Adrenal gland (tissue), 9 donors: ENCODE measurements at regions not wholly inside any gene's neighbourhood (a gene's known extent, or its start where the extent isn't known, plus 50 kb on each side); places are given as distances from the start of the nearest gene placed in this dataset.

Experiments used
- DNase-seq, 7 donors: peaks; one replicate each; pipeline ENCODE4 v3.0.0-alpha.2; 2019 to 2020
- H3K27ac ChIP-seq, 5 donors: fragments of 200-600 bp; sonication (generic) in 4 of 5; 1 replicate in 3 of 5; 2 replicates in 2 of 5; pipeline versions ENCODE4 v1.5.1 to v1.8.0; 2016 to 2020; ENCODE audit warnings: mild to moderate bottlenecking in 1 of 5
- H3K27me3 ChIP-seq: fragments of 200-600 bp; 2 replicates; pipeline ENCODE4 v1.8.0; 2021
- H3K36me3 ChIP-seq, 2 donors: fragments of 200-600 bp; replicated peaks in 1 of 2; 1 replicate in 1 of 2; 2 replicates in 1 of 2; pipeline versions ENCODE4 v1.5.1 to v1.8.0; 2018 to 2022
- H3K4me1 ChIP-seq, 2 donors: fragments of 200-600 bp; replicated peaks in 1 of 2; 1 replicate in 1 of 2; 2 replicates in 1 of 2; pipeline versions ENCODE4 v1.5.1 to v1.8.0; 2018 to 2021
- H3K4me3 ChIP-seq, 4 donors: fragments of 200-600 bp; sonication (generic) in 3 of 4; one replicate each; pipeline ENCODE4 v1.5.1; 2016 to 2018
- H3K9me3 ChIP-seq, 3 donors: fragments of 200-600 bp; sonication (generic) in 1 of 3; replicated peaks in 1 of 3; 1 replicate in 2 of 3; 2 replicates in 1 of 3; pipeline versions ENCODE4 v1.5.1 to v1.8.0; 2016 to 2021
- POLR2A ChIP-seq, 2 donors: fragments of 450-650 bp; IDR thresholded peaks; one replicate each; pipeline ENCODE4 v1.6.1; 2017; ENCODE audit warnings: antibody characterized with exemption in 2 of 2, mild to moderate bottlenecking in 2 of 2, moderate library complexity in 1 of 2
- WGBS, 4 donors: extraction: QIAGEN DNeasy Blood & Tissue Kit in 2 of 4; methylation state at CpG; one replicate each; pipeline versions ENCODE4 v1.1.5 to v1.1.7; 2013 to 2017; 5-methylcytosine and 5-hydroxymethylcytosine counted together
- intact Hi-C, 2 donors: fragments of 100-400 bp; cut with DNase I; formaldehyde crosslinking; loops; one replicate each; pipeline versions ENCODE4 v1.14.1 to v1.15.0; 2022 to 2023
- TF ChIP-seq, protein P1 (sequence below), 6 experiments: fragments of 450-650 bp in 4 of 6; fragments of 200-600 bp in 2 of 6; sonication (generic) in 1 of 6; IDR thresholded peaks; 1 replicate in 5 of 6; 2 replicates in 1 of 6; pipeline versions ENCODE4 v1.5.1 to v1.8.0; 2016 to 2021; ENCODE audit warnings: antibody characterized with exemption in 6 of 6, mild to moderate bottlenecking in 2 of 6, moderate library complexity in 1 of 6
- donor health status: healthy with polysubstance abuse.
- donor health status: Bipolar disorder and iron deficiency.
- donor health status: DM: yes; HTN: yes; CAD: no.
- donor health status: DM: no; HTN: no; CAD: no.
- donor health status: DM: no; HTN: no; CAD: no.

GRCh38 chr14:100979780-100980179, 76.3 kb upstream of the RTL1 start:
- intact Hi-C loops = no loop called here
- TF ChIP-seq, protein P1, sequence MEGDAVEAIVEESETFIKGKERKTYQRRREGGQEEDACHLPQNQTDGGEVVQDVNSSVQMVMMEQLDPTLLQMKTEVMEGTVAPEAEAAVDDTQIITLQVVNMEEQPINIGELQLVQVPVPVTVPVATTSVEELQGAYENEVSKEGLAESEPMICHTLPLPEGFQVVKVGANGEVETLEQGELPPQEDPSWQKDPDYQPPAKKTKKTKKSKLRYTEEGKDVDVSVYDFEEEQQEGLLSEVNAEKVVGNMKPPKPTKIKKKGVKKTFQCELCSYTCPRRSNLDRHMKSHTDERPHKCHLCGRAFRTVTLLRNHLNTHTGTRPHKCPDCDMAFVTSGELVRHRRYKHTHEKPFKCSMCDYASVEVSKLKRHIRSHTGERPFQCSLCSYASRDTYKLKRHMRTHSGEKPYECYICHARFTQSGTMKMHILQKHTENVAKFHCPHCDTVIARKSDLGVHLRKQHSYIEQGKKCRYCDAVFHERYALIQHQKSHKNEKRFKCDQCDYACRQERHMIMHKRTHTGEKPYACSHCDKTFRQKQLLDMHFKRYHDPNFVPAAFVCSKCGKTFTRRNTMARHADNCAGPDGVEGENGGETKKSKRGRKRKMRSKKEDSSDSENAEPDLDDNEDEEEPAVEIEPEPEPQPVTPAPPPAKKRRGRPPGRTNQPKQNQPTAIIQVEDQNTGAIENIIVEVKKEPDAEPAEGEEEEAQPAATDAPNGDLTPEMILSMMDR (IDR thresholded peaks at IDR 0.05) = no peak
- TF ChIP-seq POLR2A (IDR thresholded peaks at IDR 0.05) = no peak
- WGBS, 4 donors = 68 to 87% (median 73%) methylated on average over 3 of the region's 3 CpGs

GRCh38 chr14:100980823-100981222, 77.3 kb upstream of the RTL1 start:
- DNase-seq = no peak
- Histone ChIP-seq H3K9me3 (no peaks in the 10 kb centered on the region), H3K4me1 (no peaks in the 10 kb centered on the region), H3K36me3 (peaks cover 0 to 19% of the 10 kb centered on the region in 2 donors), H3K4me3 (no peak overlapping the region), H3K27ac (no peak overlapping the region), H3K27me3 (no peaks in the 10 kb centered on the region)
- intact Hi-C loops = no loop called here
- TF ChIP-seq POLR2A (IDR thresholded peaks at IDR 0.05) = no peak
- TF ChIP-seq, protein P1 (IDR thresholded peaks at IDR 0.05) = no peak
- WGBS, 4 donors = 63 to 81% (median 76%) methylated on average over 3 of the region's 3 CpGs

More at GRCh38 chr14:100979780-100980179, 76.3 kb upstream of the RTL1 start:
- H3K36me3 ChIP-seq = peaks cover 0 to 17% of the 10 kb centered on the region in 2 donors
- no peaks in the 10 kb centered on the region for H3K9me3 ChIP-seq
- no peak for DNase-seq
- H3K4me1 ChIP-seq = no peaks in the 10 kb centered on the region
- H3K27me3 ChIP-seq = no peaks in the 10 kb centered on the region
- H3K27ac ChIP-seq = no peak overlapping the region
- no peak overlapping the region for H3K4me3 ChIP-seq

DNA sequence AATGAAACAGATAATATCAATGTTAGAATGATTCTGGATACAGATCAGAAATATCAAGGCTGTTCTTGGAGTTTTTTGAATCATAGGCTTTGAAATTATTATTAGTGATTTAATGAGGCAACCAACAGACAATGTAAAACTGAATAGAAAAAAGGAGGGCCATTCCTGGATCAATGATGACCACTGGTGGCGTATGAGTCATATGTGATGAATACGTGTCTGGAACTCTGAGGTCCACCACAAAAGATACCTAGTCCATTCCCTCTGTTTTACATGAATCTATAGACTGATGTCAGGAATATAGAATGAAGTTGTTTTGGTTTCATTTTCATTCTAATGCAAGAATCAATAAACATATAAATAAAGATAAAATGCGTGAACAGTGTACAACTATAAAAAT, 78.3 kb upstream of the RTL1 start:
- peak overlapping the region in 1 of 5 donors; percentile 11 for H3K27ac ChIP-seq
- TF ChIP-seq, protein P1 (IDR thresholded peaks at IDR 0.05) = no peak
- no peak for TF ChIP-seq POLR2A (IDR thresholded peaks at IDR 0.05)
- no peaks in the 10 kb centered on the region for H3K27me3 ChIP-seq
- intact Hi-C loops = no loop called here
- no peak overlapping the region for H3K4me3 ChIP-seq
- no peak for DNase-seq
- no peaks in the 10 kb centered on the region for H3K4me1 ChIP-seq
- no peaks in the 10 kb centered on the region for H3K9me3 ChIP-seq
- H3K36me3 ChIP-seq = peaks cover 0 to 21% of the 10 kb centered on the region in 2 donors
- 73 to 82% (median 81%) methylated on average over 3 of the region's 3 CpGs for WGBS, 4 donors

GRCh38 chr14:100982353-100982752, 78.8 kb upstream of the RTL1 start:
- TF ChIP-seq POLR2A (IDR thresholded peaks at IDR 0.05) = no peak
- TF ChIP-seq, protein P1 (IDR thresholded peaks at IDR 0.05) = no peak
- no peaks in the 10 kb centered on the region for H3K27me3 ChIP-seq
- no peaks in the 10 kb centered on the region for H3K9me3 ChIP-seq
- DNase-seq = no peak
- intact Hi-C loops = no loop called here
- peaks cover 0 to 21% of the 10 kb centered on the region in 2 donors for H3K36me3 ChIP-seq
- 64 to 79% (median 77%) methylated on average over 4 of the region's 4 CpGs for WGBS, 4 donors
- H3K27ac ChIP-seq = peak overlapping the region in 1 of 5 donors; percentile 11
- no peak overlapping the region for H3K4me3 ChIP-seq
- H3K4me1 ChIP-seq = no peaks in the 10 kb centered on the region
